HL-60 (cell line): ENCODE measurements at regions not wholly inside any gene's neighbourhood (a gene's known extent, or its start where the extent isn't known, plus 50 kb on each side); places are given as distances from the start of the nearest gene placed in this dataset.

Experiments
- GABPA ChIP-seq: IDR thresholded peaks from 2 replicates; pipeline ENCODE4 v1.6.1; 2012; ENCODE audit warnings: low read depth
- POLR2AphosphoS5 ChIP-seq: IDR thresholded peaks from 2 replicates; pipeline ENCODE4 v1.6.1; 2012; ENCODE audit warnings: low read depth
- SPI1 ChIP-seq: IDR thresholded peaks from 2 replicates; pipeline ENCODE4 v1.6.1; 2012; ENCODE audit warnings: low read depth, mild to moderate bottlenecking, borderline replicate concordance
- TF ChIP-seq, protein P1 (sequence below): IDR thresholded peaks from one replicate; pipeline ENCODE4 v1.5.1; 2011; ENCODE audit warnings: low read length, control low read depth, inconsistent platforms; ENCODE audit not compliant: insufficient read depth
- TF ChIP-seq, protein P2 (sequence below): IDR thresholded peaks from 2 replicates; pipeline ENCODE4 v1.6.1; 2012; ENCODE audit warnings: low read depth; ENCODE audit not compliant: insufficient replicate concordance

DNA sequence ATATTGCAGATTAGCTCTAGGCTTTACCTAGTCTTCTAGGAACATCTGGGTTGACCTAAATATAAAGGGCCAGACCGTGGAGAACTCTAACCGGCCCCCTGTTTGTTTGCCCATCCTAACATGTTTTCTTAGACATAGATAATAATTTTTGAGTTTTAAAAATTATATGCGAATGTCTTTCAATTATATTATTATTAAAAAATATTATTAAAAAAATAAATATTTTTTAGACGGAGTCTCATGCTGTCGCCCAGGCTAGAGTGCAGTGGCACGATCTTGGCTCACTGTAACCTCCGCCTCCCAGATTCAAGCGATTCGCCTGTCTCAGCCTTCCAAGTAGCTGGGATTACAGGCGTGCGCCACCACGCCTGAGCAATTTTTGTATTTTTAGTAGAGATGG is 318.5 kb downstream of the INHBA start:
- TF ChIP-seq POLR2AphosphoS5, result no peak
- TF ChIP-seq, protein P1, sequence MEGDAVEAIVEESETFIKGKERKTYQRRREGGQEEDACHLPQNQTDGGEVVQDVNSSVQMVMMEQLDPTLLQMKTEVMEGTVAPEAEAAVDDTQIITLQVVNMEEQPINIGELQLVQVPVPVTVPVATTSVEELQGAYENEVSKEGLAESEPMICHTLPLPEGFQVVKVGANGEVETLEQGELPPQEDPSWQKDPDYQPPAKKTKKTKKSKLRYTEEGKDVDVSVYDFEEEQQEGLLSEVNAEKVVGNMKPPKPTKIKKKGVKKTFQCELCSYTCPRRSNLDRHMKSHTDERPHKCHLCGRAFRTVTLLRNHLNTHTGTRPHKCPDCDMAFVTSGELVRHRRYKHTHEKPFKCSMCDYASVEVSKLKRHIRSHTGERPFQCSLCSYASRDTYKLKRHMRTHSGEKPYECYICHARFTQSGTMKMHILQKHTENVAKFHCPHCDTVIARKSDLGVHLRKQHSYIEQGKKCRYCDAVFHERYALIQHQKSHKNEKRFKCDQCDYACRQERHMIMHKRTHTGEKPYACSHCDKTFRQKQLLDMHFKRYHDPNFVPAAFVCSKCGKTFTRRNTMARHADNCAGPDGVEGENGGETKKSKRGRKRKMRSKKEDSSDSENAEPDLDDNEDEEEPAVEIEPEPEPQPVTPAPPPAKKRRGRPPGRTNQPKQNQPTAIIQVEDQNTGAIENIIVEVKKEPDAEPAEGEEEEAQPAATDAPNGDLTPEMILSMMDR, result no peak
- no peak for TF ChIP-seq GABPA
- TF ChIP-seq, protein P2, sequence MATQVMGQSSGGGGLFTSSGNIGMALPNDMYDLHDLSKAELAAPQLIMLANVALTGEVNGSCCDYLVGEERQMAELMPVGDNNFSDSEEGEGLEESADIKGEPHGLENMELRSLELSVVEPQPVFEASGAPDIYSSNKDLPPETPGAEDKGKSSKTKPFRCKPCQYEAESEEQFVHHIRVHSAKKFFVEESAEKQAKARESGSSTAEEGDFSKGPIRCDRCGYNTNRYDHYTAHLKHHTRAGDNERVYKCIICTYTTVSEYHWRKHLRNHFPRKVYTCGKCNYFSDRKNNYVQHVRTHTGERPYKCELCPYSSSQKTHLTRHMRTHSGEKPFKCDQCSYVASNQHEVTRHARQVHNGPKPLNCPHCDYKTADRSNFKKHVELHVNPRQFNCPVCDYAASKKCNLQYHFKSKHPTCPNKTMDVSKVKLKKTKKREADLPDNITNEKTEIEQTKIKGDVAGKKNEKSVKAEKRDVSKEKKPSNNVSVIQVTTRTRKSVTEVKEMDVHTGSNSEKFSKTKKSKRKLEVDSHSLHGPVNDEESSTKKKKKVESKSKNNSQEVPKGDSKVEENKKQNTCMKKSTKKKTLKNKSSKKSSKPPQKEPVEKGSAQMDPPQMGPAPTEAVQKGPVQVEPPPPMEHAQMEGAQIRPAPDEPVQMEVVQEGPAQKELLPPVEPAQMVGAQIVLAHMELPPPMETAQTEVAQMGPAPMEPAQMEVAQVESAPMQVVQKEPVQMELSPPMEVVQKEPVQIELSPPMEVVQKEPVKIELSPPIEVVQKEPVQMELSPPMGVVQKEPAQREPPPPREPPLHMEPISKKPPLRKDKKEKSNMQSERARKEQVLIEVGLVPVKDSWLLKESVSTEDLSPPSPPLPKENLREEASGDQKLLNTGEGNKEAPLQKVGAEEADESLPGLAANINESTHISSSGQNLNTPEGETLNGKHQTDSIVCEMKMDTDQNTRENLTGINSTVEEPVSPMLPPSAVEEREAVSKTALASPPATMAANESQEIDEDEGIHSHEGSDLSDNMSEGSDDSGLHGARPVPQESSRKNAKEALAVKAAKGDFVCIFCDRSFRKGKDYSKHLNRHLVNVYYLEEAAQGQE, result no peak
- no peak for TF ChIP-seq SPI1
